ENCODE measurements at regions not wholly inside any gene's neighbourhood (a gene's known extent, or its start where the extent isn't known, plus 50 kb on each side); places are given as distances from the start of the nearest gene placed in this dataset.
"Not testable (repeated sequence)": the region's sequence is repeated elsewhere in the genome, so short reads cannot be mapped to it uniquely, and the experiment has no call there.

- peak; percentile 33 for DNase-seq
Observed at GRCh38 chr12:78530100-78530765, 334.3 kb upstream of the SYT1 start.

- DNase-seq = no peak
Observed at GRCh38 chr12:78531831-78532458, 332.6 kb upstream of the SYT1 start.

- no peak for DNase-seq
Observed at GRCh38 chr12:78534311-78534710, 330.3 kb upstream of the SYT1 start.

GRCh38 chr12:78540606-78541336 lies 323.8 kb upstream of the SYT1 start:
- no peak for DNase-seq

GRCh38 chr12:78550831-78551230 lies 313.7 kb upstream of the SYT1 start:
- DNase-seq = no peak

GRCh38 chr12:78555802-78556201 lies 308.8 kb upstream of the SYT1 start:
- no peak for DNase-seq

GRCh38 chr12:78556651-78557050 lies 307.9 kb upstream of the SYT1 start:
- DNase-seq = no peak

- no peak for DNase-seq
Observed at GRCh38 chr12:78559416-78559815, 305.2 kb upstream of the SYT1 start.

GRCh38 chr12:78559886-78560285 lies 304.7 kb upstream of the SYT1 start:
- no peak for DNase-seq

GRCh38 chr12:78560633-78561032 lies 303.9 kb upstream of the SYT1 start:
- no peak for DNase-seq

- peak; percentile 16 for DNase-seq
Observed at GRCh38 chr12:78562368-78563205, 302.0 kb upstream of the SYT1 start.

- DNase-seq = no peak
Observed at GRCh38 chr12:78563826-78564225, 300.7 kb upstream of the SYT1 start.

- DNase-seq = no peak
Observed at GRCh38 chr12:78566456-78566855, 298.1 kb upstream of the SYT1 start.

GRCh38 chr12:78568321-78569020 lies 296.1 kb upstream of the SYT1 start:
- peak; percentile 51 for DNase-seq

GRCh38 chr12:78571953-78572352 lies 292.6 kb upstream of the SYT1 start:
- DNase-seq = no peak

- DNase-seq = not testable (repeated sequence)
Observed at GRCh38 chr12:78575208-78575607, 289.4 kb upstream of the SYT1 start.

- DNase-seq = no peak
Observed at GRCh38 chr12:78579846-78580245, 284.7 kb upstream of the SYT1 start.

- DNase-seq = no peak
Observed at GRCh38 chr12:78580296-78580695, 284.3 kb upstream of the SYT1 start.

GRCh38 chr12:78584695-78585094 lies 279.9 kb upstream of the SYT1 start:
- DNase-seq = no peak

- no peak for DNase-seq
Observed at GRCh38 chr12:78585132-78585531, 279.4 kb upstream of the SYT1 start.

GRCh38 chr12:78586790-78587189 lies 277.8 kb upstream of the SYT1 start:
- DNase-seq = no peak

GRCh38 chr12:78599366-78599765 lies 265.2 kb upstream of the SYT1 start:
- no peak for DNase-seq

GRCh38 chr12:78600541-78600940 lies 264.0 kb upstream of the SYT1 start:
- DNase-seq = no peak
